CD4-positive, alpha-beta T cell treated with Interleukin-12 subunit alpha and Interleukin-12 subunit beta, for 1 hour (primary cell): ENCODE measurements at regions not wholly inside any gene's neighbourhood (a gene's known extent, or its start where the extent isn't known, plus 50 kb on each side); places are given as distances from the start of the nearest gene placed in this dataset.

Experiments
- DNase-seq: peaks from one replicate; pipeline ENCODE4 v3.0.0-alpha.2; 2020

DNA sequence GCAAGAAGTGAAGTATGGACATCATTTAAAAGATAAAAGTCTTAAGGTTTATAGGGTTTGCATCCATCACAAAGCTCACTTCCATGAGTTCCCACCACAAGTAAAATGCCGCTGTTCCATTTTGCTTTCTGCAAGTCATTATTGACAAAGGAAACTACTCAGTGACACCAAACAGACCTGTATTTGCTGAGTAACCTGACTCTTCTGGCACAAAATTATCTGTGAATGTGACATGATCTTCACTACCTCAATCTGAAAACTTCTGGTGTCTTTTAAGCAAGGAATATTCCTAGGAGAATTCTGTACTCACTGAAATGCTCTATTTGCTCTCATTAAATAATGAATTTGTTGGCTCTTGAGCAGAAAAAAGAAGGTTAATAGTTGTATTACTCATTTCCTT lies 1077.4 kb upstream of the ADGRL4 start:
- DNase-seq: no peak

DNA sequence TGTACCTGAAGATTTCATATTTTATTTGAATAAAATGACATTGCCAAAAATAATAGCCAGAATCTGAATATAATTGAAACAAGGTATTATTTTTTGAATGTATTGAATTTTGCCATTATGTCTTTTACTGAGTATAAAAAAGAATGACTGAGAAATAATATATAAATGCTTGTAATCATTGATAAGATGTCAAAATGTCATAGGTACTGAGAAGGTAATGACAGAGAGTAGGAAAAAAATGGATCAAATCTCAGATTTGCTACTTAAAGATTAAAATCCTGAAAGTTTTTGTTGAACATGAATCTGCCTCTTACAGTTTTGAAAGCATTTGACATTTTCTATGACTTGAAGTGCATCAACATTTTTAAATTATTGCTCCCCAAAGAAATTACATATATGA lies 1069.9 kb upstream of the ADGRL4 start:
- no peak for DNase-seq

DNA sequence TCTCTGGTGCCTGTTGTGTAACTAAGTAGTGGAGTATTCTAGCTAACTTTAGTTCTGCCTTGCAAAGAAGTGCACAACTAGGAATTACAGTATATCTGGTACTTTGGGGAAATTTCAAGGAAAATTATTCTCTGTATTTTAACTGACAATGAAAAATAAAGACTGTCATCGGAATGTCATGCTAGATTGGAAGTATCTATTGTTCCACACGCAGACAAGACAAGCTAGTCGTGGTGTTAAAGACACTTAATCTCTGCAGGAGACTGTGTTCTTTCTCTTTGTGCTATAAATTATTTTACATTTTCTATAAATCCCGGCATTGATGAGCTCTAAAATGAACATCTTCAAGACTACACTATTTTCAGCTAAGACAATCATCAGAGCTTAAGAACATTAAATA lies 1068.8 kb upstream of the ADGRL4 start:
- DNase-seq: no peak

DNA sequence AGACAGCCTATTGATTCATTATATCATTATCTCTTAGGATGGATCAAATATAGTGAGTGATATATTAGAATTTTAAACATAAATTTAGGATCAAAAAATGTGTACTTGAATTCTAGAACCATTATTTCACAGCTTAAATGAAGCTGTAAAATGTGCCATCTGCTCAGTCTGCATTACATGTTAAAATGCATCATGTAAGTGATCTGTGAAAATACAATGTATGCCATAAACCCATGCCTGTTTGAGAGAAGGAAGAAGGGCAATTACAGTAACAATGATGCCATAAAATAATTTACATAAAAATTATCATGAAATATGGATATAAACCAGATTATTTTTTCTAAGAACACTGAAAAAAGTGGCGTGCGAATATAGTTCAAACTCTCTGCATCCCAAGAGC lies 1066.0 kb upstream of the ADGRL4 start:
- DNase-seq: no peak

DNA sequence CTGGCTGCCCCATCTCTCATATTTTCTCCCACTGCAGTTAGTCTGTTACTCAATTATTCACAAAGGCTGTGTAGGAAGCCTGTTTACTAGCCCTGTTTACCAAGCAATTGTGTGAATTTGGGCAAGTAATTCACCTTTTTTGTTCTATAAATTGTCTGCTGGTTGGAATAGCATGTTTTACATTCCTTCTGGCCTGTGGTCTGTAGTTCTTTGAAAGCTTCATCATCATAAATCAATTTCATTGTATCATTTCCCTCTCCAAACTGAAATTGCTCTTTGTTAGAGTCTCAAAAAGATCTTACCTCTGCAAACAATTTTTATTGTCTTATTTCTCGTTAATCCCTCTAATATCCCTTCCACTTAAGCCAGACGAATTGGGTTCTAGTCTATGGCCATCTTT lies 1059.5 kb upstream of the ADGRL4 start:
- no peak for DNase-seq

DNA sequence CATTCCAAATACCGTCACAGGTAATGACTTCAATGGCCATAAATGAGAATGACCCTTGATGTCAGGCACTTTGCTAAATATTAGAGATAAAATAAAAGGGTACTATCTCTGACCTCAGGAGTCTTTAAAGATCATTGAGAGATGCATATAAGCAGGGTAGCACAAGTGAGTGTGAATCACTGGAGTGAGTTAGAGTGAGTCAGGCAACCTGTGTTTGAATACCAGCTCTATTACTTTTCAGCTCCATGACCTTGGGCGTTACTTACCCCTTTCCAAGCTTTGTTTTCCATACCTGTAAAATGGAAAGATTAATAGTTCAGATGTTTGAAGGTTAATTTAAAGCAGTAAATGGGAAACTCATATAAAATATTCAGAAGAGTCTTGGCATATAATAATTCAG lies 1058.0 kb upstream of the ADGRL4 start:
- no peak for DNase-seq

DNA sequence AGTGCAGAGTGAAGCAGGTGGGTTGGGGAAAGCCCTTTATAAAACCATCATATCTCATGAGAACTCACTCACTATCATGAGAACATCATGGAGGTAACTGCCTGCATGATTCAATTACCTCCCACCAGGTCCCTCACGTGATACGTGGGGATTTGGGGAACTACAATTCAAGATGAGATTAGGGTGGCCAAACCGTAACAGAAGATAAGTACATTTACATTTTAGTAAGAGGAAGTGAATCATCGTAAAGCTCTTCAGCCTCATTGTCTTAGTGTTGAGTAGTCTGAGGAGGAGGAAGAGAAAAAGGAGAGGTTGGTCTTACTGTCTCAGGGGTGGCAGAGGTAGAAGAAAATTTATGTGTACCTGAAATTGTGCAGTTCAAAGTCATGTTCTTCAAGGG lies 1053.4 kb upstream of the ADGRL4 start:
- DNase-seq: no peak

DNA sequence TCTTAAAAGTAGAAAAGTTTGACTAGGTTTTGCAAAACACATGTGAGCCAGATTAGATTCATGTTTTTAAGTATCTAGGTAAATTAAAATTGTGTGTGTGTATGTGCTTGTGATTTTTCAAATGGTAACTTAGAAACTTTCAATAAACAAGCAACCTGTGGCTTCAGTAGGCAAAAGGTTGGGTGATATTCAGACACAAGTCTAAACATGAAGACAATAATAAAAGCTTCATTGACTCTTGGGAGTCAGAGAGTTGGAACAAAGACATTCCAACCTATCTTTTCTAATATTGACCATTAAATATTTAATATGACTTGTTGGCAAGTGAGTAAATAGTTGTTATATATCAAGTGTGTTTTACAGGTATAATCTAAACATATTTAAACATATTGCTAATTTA lies 1049.6 kb upstream of the ADGRL4 start:
- no peak for DNase-seq

DNA sequence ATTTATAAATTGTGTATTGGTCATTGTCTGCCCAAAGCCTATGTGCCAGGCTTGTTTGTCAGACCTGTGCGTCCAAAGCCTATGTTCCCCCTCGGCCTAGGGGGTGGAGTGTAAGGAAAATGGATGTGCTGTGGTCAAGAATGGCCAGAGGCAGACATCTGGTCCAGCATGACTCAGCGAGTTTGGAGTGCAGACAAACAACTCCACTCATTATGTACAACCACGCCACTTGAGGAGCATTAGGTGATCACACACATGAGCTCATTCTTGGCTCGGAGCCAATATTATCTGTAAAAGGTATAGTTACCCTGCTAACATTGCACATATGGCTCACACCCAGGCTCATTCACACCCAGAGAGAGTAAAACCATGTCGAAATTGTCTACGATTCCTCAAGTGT lies 1047.6 kb upstream of the ADGRL4 start:
- DNase-seq: no peak

DNA sequence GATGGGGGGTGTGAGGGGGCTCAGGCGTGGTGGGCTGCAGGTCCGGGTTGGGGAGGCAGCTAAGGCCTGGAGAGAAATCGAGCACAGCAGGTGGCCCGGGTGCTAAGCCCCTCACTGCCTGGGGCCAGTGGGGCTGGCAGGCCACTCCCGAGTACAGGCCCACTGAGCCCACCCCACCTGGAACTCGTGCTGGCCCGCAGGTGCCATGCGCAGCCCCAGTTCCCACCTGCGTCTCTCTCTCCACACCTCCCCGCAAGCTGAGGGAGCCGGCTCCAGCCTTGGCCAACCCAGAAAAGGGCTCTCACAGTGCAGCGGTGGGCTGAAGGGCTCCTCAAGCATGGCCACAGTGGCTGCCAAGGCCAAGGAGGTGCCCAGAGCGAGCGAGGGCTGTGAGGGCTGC lies 1047.1 kb upstream of the ADGRL4 start:
- DNase-seq: no peak

DNA sequence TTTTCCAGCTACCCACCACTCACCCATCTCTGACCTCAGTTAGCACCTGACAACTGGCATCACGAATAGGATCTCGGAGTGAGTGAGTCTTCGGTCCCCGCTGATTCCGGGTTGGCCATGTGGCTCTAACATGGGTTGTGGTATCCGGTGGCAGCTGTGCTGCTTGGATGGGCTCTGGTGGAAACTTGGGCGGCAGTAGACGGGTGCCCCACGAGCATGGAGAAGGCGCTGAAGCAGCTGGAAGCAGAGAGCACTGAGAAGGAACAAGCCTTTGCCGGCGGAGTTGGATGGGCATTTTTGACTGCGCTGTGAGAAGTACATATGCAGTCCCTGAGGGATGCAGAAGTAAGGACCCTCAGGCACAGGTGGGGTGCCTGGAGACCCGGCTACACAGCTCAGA lies 1044.0 kb upstream of the ADGRL4 start:
- DNase-seq: no peak

DNA sequence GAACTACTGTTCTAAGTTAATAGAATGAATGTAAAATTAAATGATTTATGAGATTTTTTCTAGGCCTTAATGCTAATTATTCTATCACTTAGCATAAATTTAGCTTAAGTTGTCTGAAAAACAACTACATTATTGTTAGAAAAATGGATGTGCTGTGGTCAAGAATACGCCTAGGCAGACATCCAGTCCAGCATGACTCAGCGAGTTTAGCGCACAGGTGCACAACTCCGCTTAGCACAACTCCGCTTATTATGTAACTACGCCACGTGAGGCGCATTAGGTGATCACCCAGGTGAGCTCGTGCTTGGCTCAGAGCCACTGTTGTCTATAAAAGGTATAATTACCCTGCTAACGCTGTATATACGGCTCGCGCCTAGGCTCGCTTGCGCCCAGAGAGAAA lies 1043.6 kb upstream of the ADGRL4 start:
- DNase-seq: no peak

DNA sequence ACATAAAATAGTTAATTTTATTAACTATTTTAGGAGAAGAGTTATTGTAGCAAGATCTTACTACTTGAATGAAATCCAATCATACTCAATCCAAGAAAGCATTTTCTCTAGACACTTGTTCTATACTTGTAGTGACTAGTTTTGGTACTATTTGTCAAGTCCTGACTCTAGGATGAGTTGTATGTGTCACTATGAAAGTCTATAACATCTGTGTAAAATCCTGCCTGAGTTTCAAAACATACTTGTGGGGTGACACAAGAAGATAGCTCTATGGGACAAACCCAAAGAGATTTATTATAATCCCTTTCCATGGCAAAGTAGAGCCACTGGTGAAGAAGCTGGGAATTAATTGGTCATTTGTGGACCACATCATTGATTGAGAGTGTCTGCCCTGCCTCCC lies 1042.2 kb upstream of the ADGRL4 start:
- DNase-seq: no peak

DNA sequence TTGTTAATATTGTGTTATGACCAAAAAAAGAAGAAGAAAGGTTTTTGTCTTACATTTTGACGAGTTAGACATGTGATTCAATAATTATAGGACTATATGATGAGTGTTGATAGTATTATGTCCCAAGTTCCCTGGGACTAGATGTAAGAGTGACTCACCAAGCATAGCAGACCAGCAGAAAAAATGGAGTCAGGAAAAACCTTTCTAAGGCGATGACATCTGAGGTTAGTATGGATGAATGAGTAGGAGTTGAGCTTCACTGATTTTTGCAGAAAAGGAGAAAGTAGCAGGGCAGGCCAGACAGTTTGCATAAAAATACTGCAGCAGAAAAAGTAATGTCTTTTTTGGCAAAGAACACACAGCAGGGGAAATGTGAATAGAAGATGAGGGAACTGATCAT lies 1041.3 kb upstream of the ADGRL4 start:
- DNase-seq: no peak

DNA sequence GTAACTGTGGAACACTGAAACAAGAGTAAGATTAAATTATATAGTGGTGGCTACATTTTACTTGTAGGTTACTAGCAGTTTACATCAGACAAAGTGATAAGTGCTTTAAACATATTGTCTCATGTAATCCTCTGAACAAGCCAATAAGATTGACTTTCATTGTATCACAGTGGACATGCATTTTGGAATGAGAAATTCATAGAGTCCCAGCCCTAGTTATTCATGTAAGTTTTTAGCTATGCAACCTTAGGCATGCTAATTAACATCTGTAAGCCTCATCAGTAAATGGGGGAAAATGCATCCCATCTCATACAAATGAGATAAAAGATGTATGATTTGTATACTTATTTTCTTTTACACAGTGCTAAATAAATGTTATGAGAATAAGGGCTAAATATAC lies 1038.1 kb upstream of the ADGRL4 start:
- no peak for DNase-seq

DNA sequence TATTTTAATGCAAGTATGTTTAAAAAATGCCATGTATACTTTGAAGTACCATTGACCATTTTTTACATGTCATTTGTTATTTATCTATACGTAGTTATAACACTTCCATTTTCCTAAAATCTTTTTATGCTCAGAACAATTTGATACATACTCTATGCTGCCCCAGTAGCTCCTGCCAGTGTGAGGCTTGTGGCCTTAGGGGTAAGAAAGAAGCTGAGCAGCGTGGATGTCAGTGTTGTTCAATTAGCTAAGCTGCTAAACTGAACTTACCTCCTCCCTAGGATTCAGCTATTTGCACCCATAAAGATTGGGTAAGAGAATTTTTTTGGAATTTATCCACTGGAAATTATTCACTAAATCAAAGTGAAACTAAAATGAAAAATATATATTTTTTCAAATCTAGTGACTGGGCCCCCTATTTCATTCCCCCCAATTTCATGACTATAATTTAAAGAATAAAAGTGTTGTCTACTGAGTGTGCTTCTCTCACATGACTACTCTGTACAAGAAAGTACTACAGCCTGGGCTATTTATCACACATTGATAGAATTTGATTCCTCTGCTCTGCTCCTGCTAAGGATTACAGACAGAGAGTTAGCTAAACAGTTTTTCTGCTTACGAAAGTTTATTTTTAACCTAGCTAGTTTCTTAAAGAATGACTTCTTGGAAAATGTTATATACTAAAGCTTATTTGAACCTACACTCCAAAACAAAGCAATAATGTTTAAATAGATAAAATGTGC lies 1030.3 kb upstream of the ADGRL4 start:
- no peak for DNase-seq

DNA sequence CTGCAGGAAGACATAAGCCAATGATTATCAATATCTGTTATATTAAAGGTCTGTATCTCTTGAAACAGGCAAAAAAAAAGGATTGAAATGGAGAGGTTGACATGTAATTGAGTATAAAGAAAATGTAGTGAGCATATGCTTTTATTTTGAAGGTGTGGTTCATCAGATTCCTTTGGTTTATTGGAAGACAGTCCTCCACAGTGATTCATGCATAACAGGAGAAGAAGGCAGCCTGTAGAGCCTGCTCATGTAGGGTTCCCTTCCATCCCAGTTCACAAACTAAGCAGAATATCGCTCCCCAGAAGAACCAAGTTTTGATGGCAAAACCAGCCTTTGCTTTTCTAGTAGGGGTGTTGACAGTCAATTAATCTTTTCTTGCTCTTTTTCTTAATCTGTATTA lies 1016.8 kb upstream of the ADGRL4 start:
- no peak for DNase-seq

DNA sequence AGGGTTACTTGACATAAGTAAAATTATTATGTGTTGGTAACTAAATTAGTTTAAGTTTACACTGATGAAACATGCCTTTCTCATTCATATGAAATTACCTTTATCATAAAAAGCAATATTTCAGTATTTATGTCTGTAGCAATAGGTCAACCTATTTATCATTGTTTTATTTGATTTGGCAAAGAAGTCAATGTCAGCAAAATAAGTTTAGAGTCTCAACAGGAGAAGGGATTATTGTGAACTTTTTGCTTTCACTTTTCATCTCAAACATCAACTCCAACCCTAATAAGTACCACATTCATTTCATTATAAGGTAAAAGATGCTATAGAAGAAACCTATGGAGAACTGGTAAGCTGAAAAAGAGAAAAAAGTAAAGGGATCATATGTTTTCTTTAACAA lies 1015.4 kb upstream of the ADGRL4 start:
- DNase-seq: no peak

DNA sequence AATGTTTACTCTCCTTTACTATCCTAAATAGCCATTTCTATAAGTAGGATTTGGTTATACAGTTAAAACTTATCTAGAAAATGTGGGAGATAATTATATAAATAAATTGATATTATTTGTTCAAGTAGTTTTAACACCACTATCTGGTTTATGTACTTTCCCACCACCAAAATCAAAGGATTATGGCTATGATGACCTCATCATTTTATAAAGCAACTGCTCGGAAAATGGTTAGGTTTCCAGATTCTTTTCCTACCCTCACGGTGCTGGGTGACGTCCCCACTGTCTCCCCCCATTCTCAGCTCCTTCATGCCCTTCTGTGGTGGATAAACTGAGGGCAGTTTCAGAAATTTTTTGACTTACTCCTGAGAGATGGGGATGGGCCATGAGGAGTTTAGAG lies 1011.8 kb upstream of the ADGRL4 start:
- DNase-seq: no peak

DNA sequence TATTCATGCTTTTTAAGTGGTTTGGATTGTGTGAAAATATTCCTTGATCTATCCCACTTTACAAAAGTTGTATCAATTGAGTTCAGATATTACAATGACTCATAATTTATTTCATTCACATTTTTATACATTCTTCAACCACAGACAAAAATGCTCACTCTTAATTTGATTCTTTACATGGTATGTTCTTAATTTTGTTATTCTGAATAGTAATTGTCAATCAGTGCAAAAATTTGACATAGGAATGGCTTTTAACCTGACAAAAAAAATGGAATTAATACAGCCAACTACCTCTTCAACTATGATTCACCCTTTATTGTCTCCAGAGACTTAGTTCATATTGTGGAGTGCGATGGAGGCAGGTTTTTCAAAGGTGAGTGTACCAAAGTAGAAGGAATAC lies 1002.4 kb upstream of the ADGRL4 start:
- DNase-seq: no peak

DNA sequence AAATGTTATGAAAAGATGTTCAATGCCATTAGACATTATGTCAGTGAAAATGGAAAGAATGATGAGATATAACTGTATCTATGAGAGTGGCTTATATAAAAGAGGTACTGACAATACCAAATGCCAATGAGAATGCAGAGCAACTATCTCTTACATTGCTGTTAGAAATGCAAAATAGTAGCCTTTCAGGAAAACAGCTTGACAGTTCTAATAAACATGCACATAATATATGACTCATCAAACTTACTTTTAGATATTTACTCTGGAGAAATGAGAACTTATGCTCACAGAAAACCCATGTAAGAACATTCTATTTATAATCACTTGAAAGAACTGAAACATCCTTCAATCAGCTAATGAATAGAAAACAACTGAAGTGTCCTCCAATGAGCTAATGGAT lies 996.7 kb upstream of the ADGRL4 start:
- DNase-seq: no peak

DNA sequence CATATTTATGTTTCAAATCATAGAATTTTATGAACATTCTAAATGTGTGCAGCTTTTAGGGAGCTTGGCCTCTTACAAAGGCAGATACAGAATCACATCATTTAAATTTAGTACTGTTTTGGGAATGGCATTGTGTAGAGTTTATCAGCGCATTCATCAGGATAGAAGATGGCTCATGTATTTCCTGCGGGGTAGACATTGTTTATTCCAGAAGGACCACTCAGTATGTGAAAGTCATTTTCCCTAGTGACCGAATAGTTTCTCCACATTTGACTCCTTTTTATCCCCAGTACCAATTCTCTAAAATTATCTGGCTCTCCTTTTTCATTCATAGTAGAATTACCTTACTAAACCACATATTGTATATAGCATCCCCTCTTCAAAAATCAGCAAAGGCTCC lies 981.9 kb upstream of the ADGRL4 start:
- no peak for DNase-seq

DNA sequence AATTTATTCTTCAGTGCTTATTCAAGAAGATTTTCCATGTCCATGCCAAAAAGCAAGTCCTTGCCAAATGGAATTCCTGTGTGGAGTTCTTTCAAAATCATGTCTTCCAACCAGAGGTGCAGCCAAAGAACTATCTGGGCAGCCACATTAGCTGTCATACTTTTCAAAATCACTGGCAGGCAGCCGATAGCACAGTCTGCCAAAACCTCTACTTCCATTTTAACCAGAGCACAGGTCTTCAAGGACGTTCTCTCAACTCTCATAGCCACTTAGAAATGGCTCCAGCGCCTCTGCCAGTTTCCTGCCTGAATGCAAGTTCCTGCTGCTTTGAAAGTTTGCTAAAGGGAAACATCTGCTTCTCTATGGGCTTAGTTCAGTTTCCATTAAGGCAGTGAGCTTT lies 975.7 kb upstream of the ADGRL4 start:
- no peak for DNase-seq

DNA sequence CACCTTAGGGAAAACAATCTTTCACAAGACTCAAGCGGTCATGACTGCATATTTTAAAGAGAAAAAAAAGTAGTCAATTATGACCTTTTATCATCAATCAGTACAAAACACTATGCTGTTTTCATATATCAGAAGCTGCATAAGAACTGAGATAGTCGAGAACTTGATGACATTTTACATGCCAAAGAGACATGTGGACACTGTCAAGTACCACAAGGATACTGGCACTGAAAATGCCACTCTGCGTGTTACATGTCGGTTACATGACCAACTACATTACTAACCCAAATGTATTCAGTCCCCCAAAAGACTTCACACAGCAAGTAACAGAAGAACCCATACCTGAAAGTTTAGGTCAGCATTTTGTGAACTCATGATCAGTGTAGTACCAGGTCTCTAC lies 975.0 kb upstream of the ADGRL4 start:
- DNase-seq: no peak

DNA sequence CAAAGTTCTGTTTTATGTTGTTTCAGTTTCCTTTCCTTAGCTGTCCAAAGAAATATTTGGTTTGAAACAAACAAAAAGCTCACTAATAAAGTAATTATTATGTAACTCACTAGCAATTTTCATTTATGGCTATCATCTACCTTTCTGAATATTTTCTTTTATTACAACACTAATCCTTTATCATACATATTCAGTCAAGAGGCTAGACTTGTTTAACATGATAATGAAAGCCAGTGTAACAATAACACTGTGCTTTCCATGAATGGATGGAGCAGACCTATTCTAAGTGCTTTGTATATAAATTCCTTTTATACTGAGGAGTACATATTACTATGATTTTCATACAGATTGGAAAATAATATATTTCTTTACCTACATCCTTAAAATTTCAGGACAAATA lies 972.8 kb upstream of the ADGRL4 start:
- no peak for DNase-seq

DNA sequence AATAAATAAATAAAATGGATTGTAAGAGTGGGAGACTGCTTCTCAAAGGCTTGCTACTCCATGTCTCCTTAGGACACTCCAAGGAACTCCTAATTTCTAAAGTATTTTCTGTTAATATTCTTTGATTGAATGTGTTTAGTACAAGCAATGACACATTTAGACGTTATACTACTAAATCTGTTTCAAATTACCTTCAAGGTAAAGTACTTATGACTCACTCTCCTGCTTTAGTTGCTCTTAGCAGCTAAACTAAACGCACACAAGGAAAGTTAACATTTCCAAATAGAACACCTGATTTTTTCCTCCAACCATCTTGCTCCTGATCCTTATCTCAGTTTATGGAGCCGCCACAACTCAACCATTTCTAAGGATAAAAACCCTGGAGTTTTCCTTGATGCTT lies 969.8 kb upstream of the ADGRL4 start:
- DNase-seq: no peak
